ENCODE measurements at regions not wholly inside any gene's neighbourhood (a gene's known extent, or its start where the extent isn't known, plus 50 kb on each side); places are given as distances from the start of the nearest gene placed in this dataset.

- no peak for TF ChIP-seq NFIC (IDR thresholded peaks at IDR 0.05)
- TF ChIP-seq, protein P1, sequence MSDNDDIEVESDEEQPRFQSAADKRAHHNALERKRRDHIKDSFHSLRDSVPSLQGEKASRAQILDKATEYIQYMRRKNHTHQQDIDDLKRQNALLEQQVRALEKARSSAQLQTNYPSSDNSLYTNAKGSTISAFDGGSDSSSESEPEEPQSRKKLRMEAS (IDR thresholded peaks at IDR 0.05) = no peak
Observed at GRCh38 chr6:66128656-66129055, 421.6 kb upstream of the EYS start.

DNA sequence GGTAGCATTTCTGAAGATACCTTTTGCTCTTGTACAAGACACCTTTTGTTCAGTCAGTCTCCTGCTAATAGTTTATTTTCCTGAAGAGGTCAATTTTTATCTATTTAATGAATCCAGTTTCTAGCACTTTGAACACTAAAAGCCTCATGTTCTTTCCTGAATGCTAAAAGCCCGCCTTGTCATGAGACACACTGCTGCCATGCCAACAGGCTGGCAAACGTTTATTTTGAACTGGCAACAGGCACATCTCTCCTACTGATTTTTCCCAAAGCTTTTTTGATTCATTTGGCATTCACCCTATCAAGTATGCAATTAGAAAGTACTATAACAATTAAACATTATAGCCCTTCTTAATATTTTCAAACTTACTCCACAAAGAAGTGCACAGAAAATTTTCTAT lies 421.2 kb upstream of the EYS start:
- TF ChIP-seq CREB1 (IDR thresholded peaks at IDR 0.05; ENCODE audit: low read depth) (no peak), CEBPB (IDR thresholded peaks at IDR 0.05) (no peak), ZBTB7A (IDR thresholded peaks at IDR 0.05; ENCODE audit: low read depth) (no peak), EGR1 (IDR thresholded peaks at IDR 0.05) (no peak)

GRCh38 chr6:66127061-66127460 lies 420.0 kb upstream of the EYS start:
- TF ChIP-seq NFIC (IDR thresholded peaks at IDR 0.05) (no peak), RAD21 (IDR thresholded peaks at IDR 0.05; ENCODE audit: low read depth) (no peak), REST (IDR thresholded peaks at IDR 0.05; ENCODE audit: low read depth) (no peak)

DNA sequence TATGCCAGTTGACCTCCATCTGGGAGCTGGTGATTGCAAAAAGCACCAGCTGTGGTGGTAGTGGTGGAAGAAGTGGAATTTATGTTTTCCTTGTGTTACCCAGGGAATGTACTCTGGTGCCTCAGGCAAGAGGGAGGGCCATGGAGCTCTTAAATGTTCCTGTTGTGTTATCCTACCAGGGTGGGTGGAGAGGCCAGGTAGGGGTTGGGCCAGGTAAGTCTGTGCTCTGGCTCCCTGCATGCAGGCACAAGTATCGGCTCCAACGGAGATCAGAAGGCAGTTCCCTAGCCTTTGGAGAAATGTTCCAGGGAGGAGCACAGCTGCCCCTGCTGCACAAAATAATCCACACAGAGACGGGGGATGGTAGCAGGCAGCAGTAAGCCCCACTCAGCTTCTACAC lies 419.3 kb upstream of the EYS start:
- TF ChIP-seq TAF1 (IDR thresholded peaks at IDR 0.05; ENCODE audit: low read depth) = no peak
- TF ChIP-seq CEBPB (IDR thresholded peaks at IDR 0.05) = no peak
- TF ChIP-seq, protein P1 (IDR thresholded peaks at IDR 0.05) = no peak
- TF ChIP-seq REST (IDR thresholded peaks at IDR 0.05; ENCODE audit: low read depth) = no peak
- no peak for TF ChIP-seq TCF12 (IDR thresholded peaks at IDR 0.05; ENCODE audit: low read depth)
- no peak for TF ChIP-seq YY1 (IDR thresholded peaks at IDR 0.05; ENCODE audit: low read depth)
- no peak for TF ChIP-seq TEAD4 (IDR thresholded peaks at IDR 0.05)
- TF ChIP-seq NFIC (IDR thresholded peaks at IDR 0.05) = no peak
- no peak for TF ChIP-seq EGR1 (IDR thresholded peaks at IDR 0.05)
- TF ChIP-seq, protein P2, sequence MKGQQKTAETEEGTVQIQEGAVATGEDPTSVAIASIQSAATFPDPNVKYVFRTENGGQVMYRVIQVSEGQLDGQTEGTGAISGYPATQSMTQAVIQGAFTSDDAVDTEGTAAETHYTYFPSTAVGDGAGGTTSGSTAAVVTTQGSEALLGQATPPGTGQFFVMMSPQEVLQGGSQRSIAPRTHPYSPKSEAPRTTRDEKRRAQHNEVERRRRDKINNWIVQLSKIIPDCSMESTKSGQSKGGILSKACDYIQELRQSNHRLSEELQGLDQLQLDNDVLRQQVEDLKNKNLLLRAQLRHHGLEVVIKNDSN (IDR thresholded peaks at IDR 0.05) = no peak
- TF ChIP-seq RAD21 (IDR thresholded peaks at IDR 0.05; ENCODE audit: low read depth) = no peak
- no peak for TF ChIP-seq ZBTB7A (IDR thresholded peaks at IDR 0.05; ENCODE audit: low read depth)
- no peak for TF ChIP-seq FOXM1 (IDR thresholded peaks at IDR 0.05; ENCODE audit: borderline replicate concordance, low read depth)
- no peak for TF ChIP-seq CREB1 (IDR thresholded peaks at IDR 0.05; ENCODE audit: low read depth)
- TF ChIP-seq EP300 (IDR thresholded peaks at IDR 0.05; ENCODE audit: borderline replicate concordance) = no peak

DNA sequence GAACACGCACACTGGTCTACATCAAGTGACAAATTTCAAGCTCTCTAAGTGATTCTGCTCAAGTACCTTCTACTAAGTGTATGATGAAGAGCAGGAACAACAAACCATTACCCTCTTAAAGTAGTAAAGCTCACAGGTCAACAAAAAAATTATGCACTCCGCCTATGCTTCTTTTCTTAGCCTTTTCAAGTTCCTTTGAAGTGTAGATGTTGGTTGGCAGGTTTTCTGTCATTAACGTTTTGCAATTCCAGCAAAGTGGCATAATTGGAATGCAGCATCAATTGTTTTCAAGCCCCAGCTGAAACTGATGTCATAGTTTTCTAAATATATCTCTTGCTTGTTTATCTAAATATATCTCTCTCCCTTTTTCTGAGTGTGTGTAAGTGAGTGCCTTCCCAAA lies 396.9 kb upstream of the EYS start:
- TF ChIP-seq, protein P1 (IDR thresholded peaks at IDR 0.05) = no peak
- TF ChIP-seq YY1 (IDR thresholded peaks at IDR 0.05; ENCODE audit: low read depth) (no peak), CREB1 (IDR thresholded peaks at IDR 0.05; ENCODE audit: low read depth) (no peak), TCF12 (IDR thresholded peaks at IDR 0.05; ENCODE audit: low read depth) (no peak), CEBPB (IDR thresholded peaks at IDR 0.05) (no peak), RAD21 (IDR thresholded peaks at IDR 0.05; ENCODE audit: low read depth) (no peak), EP300 (IDR thresholded peaks at IDR 0.05; ENCODE audit: borderline replicate concordance) (no peak), REST (IDR thresholded peaks at IDR 0.05; ENCODE audit: low read depth) (no peak), NFIC (IDR thresholded peaks at IDR 0.05) (no peak), ZBTB7A (IDR thresholded peaks at IDR 0.05; ENCODE audit: low read depth) (no peak), FOXM1 (IDR thresholded peaks at IDR 0.05; ENCODE audit: borderline replicate concordance, low read depth) (no peak), TEAD4 (IDR thresholded peaks at IDR 0.05) (no peak), EGR1 (IDR thresholded peaks at IDR 0.05) (no peak)
- TF ChIP-seq, protein P2 (IDR thresholded peaks at IDR 0.05) = no peak
